Stimulated activated CD8-positive, alpha-beta memory T cell treated with anti-CD3 and anti-CD28 coated beads, Interleukin-2, amount 100 ng/mL, for 48 hours (primary cell): ENCODE measurements at regions not wholly inside any gene's neighbourhood (a gene's known extent, or its start where the extent isn't known, plus 50 kb on each side); places are given as distances from the start of the nearest gene placed in this dataset.

Source experiments
- DNase-seq, 2 donors: peaks; one replicate each; pipeline ENCODE4 v3.0.0-alpha.2; 2020; ENCODE audit warnings: low read depth in 2 of 2

GRCh38 chr2:3062476-3063260 lies 314.9 kb downstream of the EIPR1 start:
- DNase-seq = no peak

DNA sequence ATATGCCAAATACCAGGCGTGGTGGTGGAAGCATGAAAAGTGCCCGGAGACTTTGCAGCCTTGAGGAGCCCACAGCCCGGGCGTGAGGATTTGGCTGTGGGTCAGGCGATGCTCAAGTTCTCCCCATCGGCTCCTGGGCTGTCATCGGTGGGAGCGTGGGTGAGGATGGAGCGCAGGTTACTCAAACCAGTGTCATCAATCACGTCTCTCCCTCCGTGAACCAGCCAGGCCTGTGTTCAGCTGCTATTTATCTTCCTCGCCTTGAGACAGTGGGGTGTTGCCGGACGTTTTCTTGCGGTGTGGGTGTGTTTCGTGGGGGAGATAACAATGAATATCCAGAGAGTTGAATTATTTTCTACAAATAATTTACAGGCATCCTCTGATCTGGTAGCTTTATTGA lies 317.6 kb downstream of the EIPR1 start:
- no peak for DNase-seq

- no peak for DNase-seq
These were observed 318.3 kb downstream of the EIPR1 start for GRCh38 chr2:3059141-3059925.

GRCh38 chr2:3054066-3054465 lies 323.6 kb downstream of the EIPR1 start:
- no peak for DNase-seq

DNA sequence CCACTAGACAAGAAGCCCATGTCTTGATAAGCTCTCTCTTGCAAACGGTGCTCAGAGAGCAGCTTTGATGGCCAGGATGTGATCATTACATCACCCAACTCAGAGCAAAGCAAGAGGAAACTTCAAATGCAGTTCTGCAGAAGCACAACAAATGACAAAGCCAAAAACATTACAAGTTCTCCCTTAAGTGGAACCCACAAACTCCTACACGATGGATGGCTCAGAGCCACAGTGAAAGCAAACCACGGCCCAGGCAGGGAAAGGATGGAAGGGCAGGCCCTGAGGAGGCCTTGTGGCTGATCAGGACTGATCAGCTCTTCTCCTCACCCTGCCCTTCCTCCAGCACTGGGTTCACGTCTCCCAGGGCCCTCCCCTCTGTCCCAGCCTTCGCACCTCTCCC lies 326.4 kb downstream of the EIPR1 start:
- no peak for DNase-seq

DNA sequence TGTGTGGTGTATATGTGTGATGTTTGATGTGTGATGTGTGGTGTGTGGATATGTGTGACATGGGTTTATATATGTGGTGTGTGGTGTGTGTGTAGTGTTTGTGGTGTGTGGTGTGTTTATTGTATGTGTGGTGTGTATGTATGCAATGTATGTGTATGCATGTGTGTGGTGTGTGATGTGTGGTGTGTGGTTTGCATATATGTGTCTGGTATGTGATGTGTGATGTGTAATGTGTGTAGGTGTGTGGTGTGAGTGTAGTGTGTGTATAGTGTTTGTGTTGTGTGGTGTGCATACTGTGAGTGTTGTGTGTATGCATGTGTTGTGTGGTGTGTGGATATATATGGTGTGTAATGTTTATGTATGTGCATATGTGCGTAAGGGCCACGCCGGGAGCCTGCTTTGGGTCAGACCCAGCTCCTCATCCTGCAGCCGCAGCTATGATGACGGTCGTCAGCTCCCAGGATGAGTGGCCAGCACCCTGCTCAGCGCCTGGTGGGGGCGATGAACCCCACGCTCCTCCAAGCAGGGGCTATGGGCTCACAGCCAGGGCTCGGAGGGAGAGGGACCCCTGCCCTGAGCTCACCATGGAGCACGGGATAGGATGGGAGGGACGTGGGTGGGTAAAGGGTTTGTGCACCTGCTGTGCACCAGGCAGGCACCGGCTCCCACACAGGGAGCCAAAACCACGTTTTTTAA lies 331.3 kb downstream of the EIPR1 start:
- no peak for DNase-seq

- no peak for DNase-seq
These were observed 332.2 kb downstream of the EIPR1 start for GRCh38 chr2:3045318-3045921.

DNA sequence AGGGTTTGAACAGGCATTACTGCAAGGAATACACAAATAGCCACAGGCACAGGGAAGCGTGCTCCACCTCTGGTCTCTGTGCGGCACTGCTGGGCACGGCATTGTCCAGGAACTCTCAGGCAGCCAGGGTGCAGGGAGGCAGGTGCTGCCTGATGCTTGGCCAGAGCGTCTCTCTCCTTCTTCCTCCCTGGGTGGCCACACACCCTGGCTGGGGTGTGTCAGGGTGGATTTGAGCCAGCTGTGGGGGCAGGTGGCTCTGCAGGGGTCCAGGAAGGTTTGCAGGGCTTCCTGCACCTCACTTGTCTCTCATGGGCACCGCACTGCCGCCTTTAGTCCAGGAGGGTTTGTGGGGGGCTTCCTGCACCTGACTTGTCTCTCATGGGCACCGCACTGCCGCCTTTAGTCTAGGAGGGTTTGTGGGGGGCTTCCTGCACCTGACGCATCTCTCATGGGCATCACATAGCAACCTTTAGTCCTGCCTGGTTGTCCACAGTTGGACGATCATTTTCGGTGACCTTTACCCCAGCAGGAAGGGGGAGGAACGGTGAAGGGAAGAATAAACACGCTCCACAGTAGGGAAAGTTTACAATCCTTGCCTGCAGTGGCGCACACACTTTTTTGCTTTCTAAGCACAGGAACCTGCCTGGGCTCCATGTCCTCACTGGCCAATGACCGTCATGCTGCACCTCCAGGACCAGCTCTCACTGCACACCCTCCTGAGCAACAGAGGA lies 332.9 kb downstream of the EIPR1 start:
- DNase-seq = no peak

GRCh38 chr2:3043726-3044125 lies 333.9 kb downstream of the EIPR1 start:
- DNase-seq = no peak

- DNase-seq = no peak
These were observed 334.7 kb downstream of the EIPR1 start for GRCh38 chr2:3042601-3043585.

GRCh38 chr2:3041841-3042600 lies 335.6 kb downstream of the EIPR1 start:
- no peak for DNase-seq

- DNase-seq = no peak
These were observed 336.4 kb downstream of the EIPR1 start for GRCh38 chr2:3041246-3041645.

DNA sequence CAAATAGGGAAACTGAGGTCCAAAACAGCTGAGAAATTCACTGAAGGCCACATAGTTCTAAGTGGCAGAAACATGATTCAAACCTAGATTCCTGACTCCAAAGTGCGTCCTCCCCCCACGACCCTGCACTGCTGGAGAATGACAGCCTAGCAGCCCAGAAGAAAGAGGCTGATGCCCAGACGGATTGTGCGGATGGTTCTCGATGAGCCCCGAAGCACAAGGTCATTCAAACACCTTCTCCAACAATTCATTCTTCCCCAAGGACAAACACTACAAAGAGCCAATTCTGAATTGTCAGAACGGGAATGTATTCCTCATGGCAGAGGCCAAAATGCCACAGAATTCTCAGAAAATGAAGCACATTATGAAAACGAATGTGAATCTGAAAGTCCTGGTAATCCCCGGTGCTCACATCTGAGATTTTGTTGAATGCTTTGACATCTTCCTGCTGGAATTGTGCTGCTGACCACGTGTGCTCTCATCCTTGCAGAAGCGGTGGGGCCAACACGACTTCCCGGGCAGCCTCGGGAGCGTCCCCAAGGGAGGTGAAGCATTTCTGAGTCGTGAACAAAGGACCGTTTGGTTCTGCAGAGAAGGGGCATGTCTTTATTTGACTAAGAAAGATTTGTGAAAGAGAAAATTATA lies 337.0 kb downstream of the EIPR1 start:
- DNase-seq = no peak

- DNase-seq = no peak
These were observed 337.6 kb downstream of the EIPR1 start for GRCh38 chr2:3040066-3040428.

- DNase-seq = no peak
These were observed 338.2 kb downstream of the EIPR1 start for GRCh38 chr2:3039188-3040065.

- DNase-seq = no peak
These were observed 339.0 kb downstream of the EIPR1 start for GRCh38 chr2:3038636-3039035.

- DNase-seq = no peak
These were observed 340.1 kb downstream of the EIPR1 start for GRCh38 chr2:3037196-3038194.
